ENCODE measurements at regions not wholly inside any gene's neighbourhood (a gene's known extent, or its start where the extent isn't known, plus 50 kb on each side); places are given as distances from the start of the nearest gene placed in this dataset.

GRCh38 chr1:177809819-177810218 lies 160.0 kb downstream of the SEC16B start:
- no peak for ATAC-seq (ENCODE audit: low read depth)
- intact Hi-C loops (cut with micrococcal nuclease), result no loop called here

GRCh38 chr1:177802304-177802703 lies 167.6 kb downstream of the SEC16B start:
- CTCF ChIA-PET, result no interaction called here

More at GRCh38 chr1:177809819-177810218, 160.0 kb downstream of the SEC16B start:
- no peaks in the 10 kb centered on the region for H4K20me1 ChIP-seq (ENCODE audit: control insufficient read depth, insufficient read depth, low read length, poor library complexity, severe bottlenecking)
- no peak for DNase-seq
- no peak overlapping the region for H3K9ac ChIP-seq (ENCODE audit: low read length)
- H3K4me1 Mint-ChIP-seq, result no peaks in the 10 kb centered on the region
- no peak overlapping the region for H3K4me3 ChIP-seq (ENCODE audit: control extremely low read depth in 1 of 5, extremely low read depth in 1 of 5, insufficient read depth in 1 of 5, low read depth in 2 of 5, low read length in 4 of 5)
- TF ChIP-seq EZH2 (IDR thresholded peaks at IDR 0.05; ENCODE audit: borderline replicate concordance, insufficient read depth, low read depth, low read length, poor library complexity, severe bottlenecking), result no peak
- TF ChIP-seq CTCF (IDR thresholded peaks at IDR 0.05), result no peak
- POLR2A ChIA-PET, result no interaction called here
- H3K27ac ChIP-seq (ENCODE audit: low read length in 2 of 2), result no peak overlapping the region
- H3K27me3 Mint-ChIP-seq, result peaks cover 5% of the 10 kb centered on the region
- 53% methylated on average over 3 of the region's 5 CpGs for WGBS (ENCODE audit: insufficient coverage)
- H3K4me3 Mint-ChIP-seq, result no peak overlapping the region
- H3K27ac Mint-ChIP-seq, result no peak overlapping the region
- peaks cover 0 to 11% (median 0%) of the 10 kb centered on the region in 3 donors for H3K9me3 ChIP-seq (ENCODE audit: control extremely low read depth in 1 of 3, control insufficient read depth in 2 of 3, insufficient read depth in 1 of 3, low read length in 2 of 3)
- no peaks in the 10 kb centered on the region for H3K79me2 ChIP-seq (ENCODE audit: control insufficient read depth, insufficient read depth, low read length)
- no peak overlapping the region for H3K4me2 ChIP-seq (replicated peaks; ENCODE audit: low read depth, low read length, poor library complexity, severe bottlenecking)
- H3K4me1 ChIP-seq (ENCODE audit: control insufficient read depth in 2 of 2, insufficient read depth in 2 of 2, low read length in 2 of 2), result no peaks in the 10 kb centered on the region
- H3K9me3 Mint-ChIP-seq (ENCODE audit: insufficient read depth), result peaks cover 10% of the 10 kb centered on the region
- no peak overlapping the region for H2AFZ ChIP-seq (ENCODE audit: insufficient read depth, low read depth, low read length, poor library complexity, severe bottlenecking)
- H3K36me3 ChIP-seq (replicated peaks in 1 of 2; ENCODE audit: control extremely low read depth in 1 of 2, control insufficient read depth in 1 of 2, extremely low read depth in 1 of 2, insufficient read depth in 2 of 2, low read length in 1 of 2), result no peaks in the 10 kb centered on the region
- CTCF ChIA-PET, result no interaction called here
- no peaks in the 10 kb centered on the region for H3K27me3 ChIP-seq (replicated peaks in 1 of 4; ENCODE audit: control extremely low read depth in 1 of 4, control insufficient read depth in 3 of 4, insufficient read depth in 4 of 4, low read length in 3 of 4)

More at GRCh38 chr1:177802304-177802703, 167.6 kb downstream of the SEC16B start:
- Mint-ChIP-seq H3K27ac (no peak overlapping the region), H3K4me3 (no peak overlapping the region), H3K9me3 (ENCODE audit: insufficient read depth) (peaks cover 10% of the 10 kb centered on the region), H3K27me3 (peaks cover 11% of the 10 kb centered on the region), H3K4me1 (no peaks in the 10 kb centered on the region)
- H3K4me2 ChIP-seq (replicated peaks; ENCODE audit: low read depth, low read length, poor library complexity, severe bottlenecking), result no peak overlapping the region
- no peaks in the 10 kb centered on the region for H3K36me3 ChIP-seq (replicated peaks in 1 of 2; ENCODE audit: control extremely low read depth in 1 of 2, control insufficient read depth in 1 of 2, extremely low read depth in 1 of 2, insufficient read depth in 2 of 2, low read length in 1 of 2)
- peaks cover 0 to 3% (median 0%) of the 10 kb centered on the region in 3 donors for H3K9me3 ChIP-seq (ENCODE audit: control extremely low read depth in 1 of 3, control insufficient read depth in 2 of 3, insufficient read depth in 1 of 3, low read length in 2 of 3)
- POLR2A ChIA-PET, result no interaction called here
- no peaks in the 10 kb centered on the region for H3K27me3 ChIP-seq (replicated peaks in 1 of 4; ENCODE audit: control extremely low read depth in 1 of 4, control insufficient read depth in 3 of 4, insufficient read depth in 4 of 4, low read length in 3 of 4)
- no peak for ATAC-seq (ENCODE audit: low read depth)
- no peak for DNase-seq
- H3K79me2 ChIP-seq (ENCODE audit: control insufficient read depth, insufficient read depth, low read length), result no peaks in the 10 kb centered on the region
- intact Hi-C loops (cut with micrococcal nuclease), result no loop called here
- no peaks in the 10 kb centered on the region for H4K20me1 ChIP-seq (ENCODE audit: control insufficient read depth, insufficient read depth, low read length, poor library complexity, severe bottlenecking)
- H3K4me1 ChIP-seq (ENCODE audit: control insufficient read depth in 2 of 2, insufficient read depth in 2 of 2, low read length in 2 of 2), result no peaks in the 10 kb centered on the region
- TF ChIP-seq EZH2 (IDR thresholded peaks at IDR 0.05; ENCODE audit: borderline replicate concordance, insufficient read depth, low read depth, low read length, poor library complexity, severe bottlenecking) (no peak), CTCF (IDR thresholded peaks at IDR 0.05) (no peak)
- WGBS (ENCODE audit: insufficient coverage), result no CpG with 5 or more reads among the region's 2 CpGs
- H3K27ac ChIP-seq (ENCODE audit: low read length in 2 of 2), result no peak overlapping the region
- H2AFZ ChIP-seq (ENCODE audit: insufficient read depth, low read depth, low read length, poor library complexity, severe bottlenecking), result no peak overlapping the region
- no peak overlapping the region for H3K4me3 ChIP-seq (ENCODE audit: control extremely low read depth in 1 of 5, extremely low read depth in 1 of 5, insufficient read depth in 1 of 5, low read depth in 2 of 5, low read length in 4 of 5)
- H3K9ac ChIP-seq (ENCODE audit: low read length), result no peak overlapping the region

Data from B cell (primary cell).